CD4-positive, alpha-beta T cell treated with Interleukin-21 for 1 hour (primary cell): ENCODE measurements at regions not wholly inside any gene's neighbourhood (a gene's known extent, or its start where the extent isn't known, plus 50 kb on each side); places are given as distances from the start of the nearest gene placed in this dataset.

ENCODE experiments used
- DNase-seq: peaks from one replicate; pipeline ENCODE4 v3.0.0-alpha.2; 2020

- DNase-seq: no peak
Observed at GRCh38 chr10:8350250-8350967, 295.9 kb downstream of the GATA3 start.

GRCh38 chr10:8352171-8353075, 297.9 kb downstream of the GATA3 start:
- no peak for DNase-seq

GRCh38 chr10:8356283-8356682, 301.8 kb downstream of the GATA3 start:
- DNase-seq: no peak

- DNase-seq: no peak
Observed at GRCh38 chr10:8359467-8359866, 305.0 kb downstream of the GATA3 start.

- peak; percentile 34 for DNase-seq
Observed at GRCh38 chr10:8360365-8360764, 305.9 kb downstream of the GATA3 start.

- no peak for DNase-seq
Observed at GRCh38 chr10:8360814-8361509, 306.5 kb downstream of the GATA3 start.

GRCh38 chr10:8361510-8361844, 307.0 kb downstream of the GATA3 start:
- DNase-seq: no peak

- DNase-seq: peak; percentile 70
Observed at GRCh38 chr10:8365935-8366911, 311.7 kb downstream of the GATA3 start.

GRCh38 chr10:8367672-8368411, 313.4 kb downstream of the GATA3 start:
- peak; percentile 13 for DNase-seq

- DNase-seq: no peak
Observed at GRCh38 chr10:8369666-8370065, 315.2 kb downstream of the GATA3 start.

- DNase-seq: no peak
Observed at GRCh38 chr10:8374334-8374733, 319.8 kb downstream of the GATA3 start.

GRCh38 chr10:8375137-8375536, 320.6 kb downstream of the GATA3 start:
- no peak for DNase-seq

GRCh38 chr10:8378198-8378983, 323.9 kb downstream of the GATA3 start:
- no peak for DNase-seq

- no peak for DNase-seq
Observed at GRCh38 chr10:8379906-8380832, 325.7 kb downstream of the GATA3 start.

- no peak for DNase-seq
Observed at GRCh38 chr10:8380833-8381496, 326.5 kb downstream of the GATA3 start.

- no peak for DNase-seq
Observed at GRCh38 chr10:8386781-8387180, 332.3 kb downstream of the GATA3 start.

GRCh38 chr10:8389630-8390029, 335.1 kb downstream of the GATA3 start:
- DNase-seq: no peak

GRCh38 chr10:8392216-8392615, 337.7 kb downstream of the GATA3 start:
- DNase-seq: no peak

- DNase-seq: no peak
Observed at GRCh38 chr10:8393531-8393930, 339.0 kb downstream of the GATA3 start.
